ENCODE measurements at regions not wholly inside any gene's neighbourhood (a gene's known extent, or its start where the extent isn't known, plus 50 kb on each side); places are given as distances from the start of the nearest gene placed in this dataset.

DNA sequence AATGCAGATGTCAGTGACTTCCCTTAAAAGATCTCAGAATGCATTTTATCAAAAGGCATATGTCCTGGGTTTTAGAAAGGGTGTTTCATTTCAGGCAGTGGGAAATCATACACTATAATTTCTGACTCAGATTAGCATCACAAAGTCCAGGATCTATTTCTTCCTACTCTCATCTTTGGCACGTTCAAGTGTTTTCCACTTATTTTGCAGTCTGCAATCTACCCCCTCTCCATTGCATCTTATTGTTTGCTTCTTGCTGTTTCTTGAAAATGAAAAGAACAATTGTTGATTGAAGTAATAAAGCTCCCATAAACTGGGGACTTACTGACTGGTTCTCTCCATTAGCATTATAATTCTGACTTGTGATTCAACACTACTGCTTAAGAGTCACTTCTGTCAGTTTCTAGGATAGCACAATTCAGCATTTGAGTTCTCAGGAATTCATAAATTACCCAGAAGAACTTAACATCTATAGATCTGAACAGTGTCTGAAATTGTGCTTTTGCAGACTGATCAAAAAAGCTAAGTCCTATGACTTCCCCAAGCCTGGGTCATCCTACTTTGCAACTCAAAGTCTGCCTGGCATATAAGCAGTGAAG is 332.9 kb downstream of the RASEF start:
- no peak overlapping the region for H3K4me3 ChIP-seq (ENCODE audit: low read depth, low read length)
- DNase-seq (ENCODE audit: low read depth) = no peak
- no peak for TF ChIP-seq CTCF (IDR thresholded peaks at IDR 0.05; ENCODE audit: insufficient read depth, low read depth, low read length)

DNA sequence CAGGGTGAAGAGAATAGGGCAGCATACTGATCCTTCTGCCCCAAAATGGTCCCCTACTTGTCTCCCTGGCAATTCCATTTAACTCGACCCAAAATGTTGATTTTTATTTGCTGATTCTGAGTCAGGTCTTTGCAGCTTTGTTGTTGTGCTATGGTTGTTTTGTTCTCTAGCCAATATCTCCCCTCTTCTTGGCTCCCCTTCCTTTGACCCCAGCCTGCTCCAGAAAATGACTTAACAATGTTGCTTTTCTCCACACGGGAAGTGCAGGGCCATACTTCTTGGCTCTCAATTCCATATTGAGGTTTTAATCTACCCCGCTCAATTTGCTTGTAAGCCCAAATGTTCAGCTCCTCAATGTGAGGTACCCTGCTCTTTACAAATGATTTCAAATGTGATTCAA is 330.0 kb downstream of the RASEF start:
- no peak overlapping the region for H3K4me3 ChIP-seq (ENCODE audit: low read depth, low read length)
- no peak for TF ChIP-seq CTCF (IDR thresholded peaks at IDR 0.05; ENCODE audit: insufficient read depth, low read depth, low read length)
- DNase-seq (ENCODE audit: low read depth) = no peak

DNA sequence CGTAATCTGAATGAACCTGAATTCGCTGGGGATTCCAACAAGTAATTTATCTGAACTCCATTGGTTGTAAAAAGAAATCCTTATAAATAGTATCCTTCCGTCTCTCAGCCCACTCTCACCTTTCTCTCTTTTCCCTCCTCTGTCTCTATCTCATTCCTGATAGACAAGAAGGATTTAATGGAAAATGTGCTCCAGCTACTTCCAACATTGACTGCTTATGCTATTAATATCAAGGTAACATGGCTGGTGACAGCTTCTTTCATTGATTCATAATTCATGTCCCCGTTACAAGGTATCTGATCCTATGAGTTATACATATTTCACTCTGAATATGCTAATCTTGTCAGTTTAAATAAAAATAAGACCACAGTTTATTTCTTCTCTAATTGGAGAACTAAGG is 326.8 kb downstream of the RASEF start:
- H3K4me3 ChIP-seq (ENCODE audit: low read depth, low read length) = no peak overlapping the region
- DNase-seq (ENCODE audit: low read depth) = no peak
- TF ChIP-seq CTCF (IDR thresholded peaks at IDR 0.05; ENCODE audit: insufficient read depth, low read depth, low read length) = no peak

DNA sequence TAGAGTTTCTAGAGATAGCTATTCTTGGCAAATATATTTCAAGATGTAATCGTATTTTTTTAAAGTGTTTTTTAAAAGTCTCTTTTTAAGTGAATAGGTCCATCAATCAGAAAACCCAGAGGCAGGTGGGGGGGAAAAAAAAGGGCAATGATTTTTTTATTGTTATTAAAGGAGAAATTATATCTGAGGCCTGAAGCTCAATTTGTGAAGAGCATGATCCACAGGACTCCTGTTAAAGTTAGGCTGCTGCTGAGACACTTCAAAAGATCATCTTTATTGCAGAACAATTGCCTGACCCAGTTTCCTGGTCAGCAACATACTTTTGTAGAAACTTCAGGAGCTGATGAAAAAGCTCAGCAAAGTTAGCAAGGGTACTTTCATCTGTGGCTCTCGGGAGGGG is 326.2 kb downstream of the RASEF start:
- no peak overlapping the region for H3K4me3 ChIP-seq (ENCODE audit: low read depth, low read length)
- no peak for DNase-seq (ENCODE audit: low read depth)
- TF ChIP-seq CTCF (IDR thresholded peaks at IDR 0.05; ENCODE audit: insufficient read depth, low read depth, low read length) = no peak

GRCh38 chr9:82745919-82746318 is 317.0 kb downstream of the RASEF start:
- no peak overlapping the region for H3K4me3 ChIP-seq (ENCODE audit: low read depth, low read length)
- TF ChIP-seq CTCF (IDR thresholded peaks at IDR 0.05; ENCODE audit: insufficient read depth, low read depth, low read length) = no peak

GRCh38 chr9:82750411-82750913 is 312.5 kb downstream of the RASEF start:
- DNase-seq (ENCODE audit: low read depth) = no peak
- TF ChIP-seq CTCF (IDR thresholded peaks at IDR 0.05; ENCODE audit: insufficient read depth, low read depth, low read length) = no peak
- H3K4me3 ChIP-seq (ENCODE audit: low read depth, low read length) = no peak overlapping the region

More at GRCh38 chr9:82745919-82746318, 317.0 kb downstream of the RASEF start:
- no peak for DNase-seq (ENCODE audit: low read depth)

- H3K4me3 ChIP-seq (ENCODE audit: low read depth, low read length) = no peak overlapping the region
- no peak for TF ChIP-seq CTCF (IDR thresholded peaks at IDR 0.05; ENCODE audit: insufficient read depth, low read depth, low read length)
- DNase-seq (ENCODE audit: low read depth) = no peak
Observed at GRCh38 chr9:82757924-82758323, 305.0 kb downstream of the RASEF start.

All from fibroblast of villous mesenchyme (primary cell).